RWPE1 (cell line): ENCODE measurements at regions not wholly inside any gene's neighbourhood (a gene's known extent, or its start where the extent isn't known, plus 50 kb on each side); places are given as distances from the start of the nearest gene placed in this dataset.
"Not testable (repeated sequence)": the region's sequence is repeated elsewhere in the genome, so short reads cannot be mapped to it uniquely, and the experiment has no call there.

ENCODE experiments used
- CTCF ChIA-PET: fragments of 350-600 bp; sonication (Branson Sonifier 250); formaldehyde crosslinking; extraction: SDS; loops from one replicate; lab custom pipeline; 2021; lab: Yijun Ruan, JAX
- POLR2A ChIA-PET: fragments of 400-600 bp; formaldehyde crosslinking; extraction: SDS; loops from one replicate; lab custom pipeline; 2020; ENCODE audit warnings: antibody characterized with exemption; ENCODE audit not compliant: low non-redundant PET; lab: Yijun Ruan, JAX
- DNase-seq: peaks from one replicate; pipeline ENCODE4 v3.0.0; 2012; ENCODE audit warnings: low spot score
- H3K27ac ChIP-seq: fragments of 450-650 bp; 2 replicates; pipeline ENCODE4 v1.5.1; 2017
- TF ChIP-seq, protein P1 (sequence below): fragments of 450-650 bp; conservative IDR thresholded peaks from 2 replicates; pipeline ENCODE4 v1.5.1; 2017; ENCODE audit warnings: low read depth, mild to moderate bottlenecking

GRCh38 chr4:62448911-62449310 is 1248.8 kb downstream of the ADGRL3 start:
- ChIA-PET CTCF (no interaction called here), POLR2A (no interaction called here)
- DNase-seq = no peak
- H3K27ac ChIP-seq = no peak overlapping the region
- TF ChIP-seq, protein P1, sequence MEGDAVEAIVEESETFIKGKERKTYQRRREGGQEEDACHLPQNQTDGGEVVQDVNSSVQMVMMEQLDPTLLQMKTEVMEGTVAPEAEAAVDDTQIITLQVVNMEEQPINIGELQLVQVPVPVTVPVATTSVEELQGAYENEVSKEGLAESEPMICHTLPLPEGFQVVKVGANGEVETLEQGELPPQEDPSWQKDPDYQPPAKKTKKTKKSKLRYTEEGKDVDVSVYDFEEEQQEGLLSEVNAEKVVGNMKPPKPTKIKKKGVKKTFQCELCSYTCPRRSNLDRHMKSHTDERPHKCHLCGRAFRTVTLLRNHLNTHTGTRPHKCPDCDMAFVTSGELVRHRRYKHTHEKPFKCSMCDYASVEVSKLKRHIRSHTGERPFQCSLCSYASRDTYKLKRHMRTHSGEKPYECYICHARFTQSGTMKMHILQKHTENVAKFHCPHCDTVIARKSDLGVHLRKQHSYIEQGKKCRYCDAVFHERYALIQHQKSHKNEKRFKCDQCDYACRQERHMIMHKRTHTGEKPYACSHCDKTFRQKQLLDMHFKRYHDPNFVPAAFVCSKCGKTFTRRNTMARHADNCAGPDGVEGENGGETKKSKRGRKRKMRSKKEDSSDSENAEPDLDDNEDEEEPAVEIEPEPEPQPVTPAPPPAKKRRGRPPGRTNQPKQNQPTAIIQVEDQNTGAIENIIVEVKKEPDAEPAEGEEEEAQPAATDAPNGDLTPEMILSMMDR = no peak

GRCh38 chr4:62439051-62439450 is 1238.9 kb downstream of the ADGRL3 start:
- H3K27ac ChIP-seq = no peak overlapping the region
- CTCF ChIA-PET = no interaction called here
- POLR2A ChIA-PET = no interaction called here
- TF ChIP-seq, protein P1 = no peak
- DNase-seq = no peak

DNA sequence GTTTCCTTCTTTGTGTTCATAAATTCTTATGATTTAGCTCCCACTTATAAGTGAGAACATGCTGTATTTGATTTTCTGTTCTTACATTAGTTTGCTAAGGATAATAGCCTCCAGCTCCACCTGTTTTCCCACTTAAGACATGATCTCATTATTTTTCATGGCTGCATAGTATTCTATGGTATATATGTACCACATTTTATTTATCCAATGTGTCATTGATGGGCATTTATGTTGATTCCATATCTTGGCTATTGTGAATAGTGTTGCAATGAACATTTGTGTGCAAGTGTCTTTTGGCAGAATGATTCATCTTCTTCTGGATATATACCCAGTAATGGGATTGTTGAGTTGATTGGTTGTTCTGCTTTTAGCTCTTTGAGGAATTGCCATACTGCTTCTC is 1234.8 kb downstream of the ADGRL3 start:
- no peak overlapping the region for H3K27ac ChIP-seq
- TF ChIP-seq, protein P1 = no peak
- ChIA-PET CTCF (no interaction called here), POLR2A (no interaction called here)
- no peak for DNase-seq

DNA sequence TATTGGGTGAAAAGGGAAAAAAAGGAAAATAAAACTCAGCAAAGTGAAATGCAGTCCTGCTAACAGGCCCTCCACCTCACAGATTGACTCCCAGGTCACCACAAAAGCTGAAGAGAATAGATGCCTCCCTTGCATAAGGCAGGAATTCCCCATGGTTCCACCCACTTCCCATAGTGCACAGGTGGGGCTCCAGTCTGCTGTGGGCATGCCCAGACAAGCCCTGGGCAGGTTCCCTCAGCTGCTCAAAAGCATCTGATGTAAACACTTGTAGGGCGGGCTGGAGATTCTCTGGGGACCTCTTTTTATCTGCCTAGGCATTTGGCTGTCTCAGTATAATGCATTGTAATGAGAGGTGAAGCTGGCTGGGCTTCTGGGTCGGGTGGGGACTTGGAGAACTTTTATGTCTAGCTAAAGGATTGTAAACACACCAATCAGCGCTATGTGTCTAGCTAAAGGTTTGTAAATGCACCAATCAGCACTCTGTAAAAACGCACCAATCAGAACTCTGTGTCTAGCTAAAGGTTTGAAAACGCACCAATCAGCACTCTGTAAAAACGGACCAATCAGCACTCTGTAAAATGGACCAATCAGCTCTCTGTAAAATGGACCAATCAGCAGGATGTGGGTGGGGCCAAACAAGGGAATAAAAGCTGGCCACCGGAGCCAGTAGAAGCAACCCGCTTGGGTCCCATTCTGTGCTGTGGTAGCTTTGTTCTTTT is 1231.5 kb downstream of the ADGRL3 start:
- peak; percentile 4 for DNase-seq
- H3K27ac ChIP-seq, POLR2A ChIA-PET: not testable (repeated sequence)

GRCh38 chr4:62429297-62429696 is 1229.2 kb downstream of the ADGRL3 start:
- DNase-seq = no peak

More for the DNA sequence above, 1231.5 kb downstream of the ADGRL3 start:
- CTCF ChIA-PET = not testable (repeated sequence)

GRCh38 chr4:62415256-62415655 is 1215.1 kb downstream of the ADGRL3 start:
- ChIA-PET CTCF (no interaction called here), POLR2A (no interaction called here)
- H3K27ac ChIP-seq = no peak overlapping the region
- TF ChIP-seq, protein P1 = no peak
- no peak for DNase-seq

More at GRCh38 chr4:62429297-62429696, 1229.2 kb downstream of the ADGRL3 start:
- ChIA-PET CTCF (no interaction called here), POLR2A (no interaction called here)
- no peak overlapping the region for H3K27ac ChIP-seq
- TF ChIP-seq, protein P1 = no peak

GRCh38 chr4:62414563-62414962 is 1214.4 kb downstream of the ADGRL3 start:
- TF ChIP-seq, protein P1 = no peak
- DNase-seq = no peak
- POLR2A ChIA-PET = no interaction called here
- CTCF ChIA-PET = no interaction called here
- no peak overlapping the region for H3K27ac ChIP-seq
